ENCODE measurements at regions not wholly inside any gene's neighbourhood (a gene's known extent, or its start where the extent isn't known, plus 50 kb on each side); places are given as distances from the start of the nearest gene placed in this dataset.

GRCh38 chr12:87720967-87721366 lies 308.2 kb downstream of the C12orf50 start:
- no peak overlapping the region for H3K4ac ChIP-seq (ENCODE audit: low read depth in 1 of 2, low read length in 2 of 2)
- no peak overlapping the region for H3K4me2 ChIP-seq (ENCODE audit: low read length, poor library complexity, severe bottlenecking)
- no peaks in the 10 kb centered on the region for H3K36me3 ChIP-seq (ENCODE audit: control insufficient read depth in 1 of 2, insufficient read depth in 2 of 2, low read depth in 1 of 2, low read length in 2 of 2)
- H3K18ac ChIP-seq (ENCODE audit: low read depth in 1 of 2, low read length in 2 of 2) = no peak overlapping the region
- no peak overlapping the region for H3K14ac ChIP-seq (ENCODE audit: low read length in 2 of 2)
- no peaks in the 10 kb centered on the region for H3K79me1 ChIP-seq (replicated peaks; ENCODE audit: low read length, poor library complexity, severe bottlenecking)
- H2BK12ac ChIP-seq (ENCODE audit: low read length in 2 of 2) = no peak overlapping the region
- no peak overlapping the region for H2AK5ac ChIP-seq (ENCODE audit: low read length, severe bottlenecking)
- no peak overlapping the region for H2AFZ ChIP-seq (ENCODE audit: low read depth, low read length)
- no peak overlapping the region for H2BK5ac ChIP-seq (ENCODE audit: low read depth, low read length, poor library complexity, severe bottlenecking)
- H2BK120ac ChIP-seq (ENCODE audit: low read depth, low read length) = no peak overlapping the region
- 100% methylated on average over 1 of the region's 3 CpGs for WGBS
- H3K9ac ChIP-seq (ENCODE audit: low read length) = no peak overlapping the region
- no peak overlapping the region for H3K4me3 ChIP-seq (ENCODE audit: insufficient read depth in 1 of 2, low read depth in 1 of 2, low read length in 2 of 2)
- H4K91ac ChIP-seq (ENCODE audit: low read length) = no peak overlapping the region
- no peaks in the 10 kb centered on the region for H3K9me3 ChIP-seq (ENCODE audit: control insufficient read depth, low read length)
- H3K4me1 ChIP-seq (ENCODE audit: control insufficient read depth, insufficient read depth, low read depth, low read length) = no peaks in the 10 kb centered on the region
- no peak for DNase-seq
- no peak overlapping the region for H3K23ac ChIP-seq (ENCODE audit: low read length in 2 of 2)
- H3K27me3 ChIP-seq (ENCODE audit: control insufficient read depth in 1 of 2, insufficient read depth in 1 of 2, low read length in 2 of 2) = no peaks in the 10 kb centered on the region
- H4K8ac ChIP-seq (ENCODE audit: low read length) = no peak overlapping the region
- no peak overlapping the region for H2BK15ac ChIP-seq (ENCODE audit: low read depth, poor library complexity, severe bottlenecking)
- H3K27ac ChIP-seq (ENCODE audit: low read length, poor library complexity, severe bottlenecking) = no peak overlapping the region

- Histone ChIP-seq H2AK5ac (ENCODE audit: low read length, severe bottlenecking) (no peak overlapping the region), H3K79me1 (replicated peaks; ENCODE audit: low read length, poor library complexity, severe bottlenecking) (no peaks in the 10 kb centered on the region), H2BK12ac (ENCODE audit: low read length in 2 of 2) (no peak overlapping the region), H2BK120ac (ENCODE audit: low read depth, low read length) (no peak overlapping the region), H3K4me2 (ENCODE audit: low read length, poor library complexity, severe bottlenecking) (no peak overlapping the region), H3K4me3 (ENCODE audit: insufficient read depth in 1 of 2, low read depth in 1 of 2, low read length in 2 of 2) (no peak overlapping the region), H3K4ac (ENCODE audit: low read depth in 1 of 2, low read length in 2 of 2) (no peak overlapping the region), H3K18ac (ENCODE audit: low read depth in 1 of 2, low read length in 2 of 2) (no peak overlapping the region), H3K27me3 (ENCODE audit: control insufficient read depth in 1 of 2, insufficient read depth in 1 of 2, low read length in 2 of 2) (no peaks in the 10 kb centered on the region), H3K4me1 (ENCODE audit: control insufficient read depth, insufficient read depth, low read depth, low read length) (no peaks in the 10 kb centered on the region), H3K23ac (ENCODE audit: low read length in 2 of 2) (no peak overlapping the region), H3K14ac (ENCODE audit: low read length in 2 of 2) (no peak overlapping the region), H3K9me3 (ENCODE audit: control insufficient read depth, low read length) (peaks cover 13% of the 10 kb centered on the region), H2BK15ac (ENCODE audit: low read depth, poor library complexity, severe bottlenecking) (no peak overlapping the region), H4K91ac (ENCODE audit: low read length) (no peak overlapping the region), H3K9ac (ENCODE audit: low read length) (no peak overlapping the region), H4K8ac (ENCODE audit: low read length) (no peak overlapping the region), H3K36me3 (ENCODE audit: control insufficient read depth in 1 of 2, insufficient read depth in 2 of 2, low read depth in 1 of 2, low read length in 2 of 2) (no peaks in the 10 kb centered on the region), H3K27ac (ENCODE audit: low read length, poor library complexity, severe bottlenecking) (no peak overlapping the region), H2AFZ (ENCODE audit: low read depth, low read length) (no peak overlapping the region), H2BK5ac (ENCODE audit: low read depth, low read length, poor library complexity, severe bottlenecking) (no peak overlapping the region)
- DNase-seq = no peak
- WGBS = 94% methylated on average over 5 of the region's 5 CpGs
Measured at GRCh38 chr12:87704374-87704773, 324.8 kb downstream of the C12orf50 start.

- 86% methylated on average over 6 of the region's 7 CpGs for WGBS
- Histone ChIP-seq H2BK5ac (ENCODE audit: low read depth, low read length, poor library complexity, severe bottlenecking) (no peak overlapping the region), H3K4me3 (ENCODE audit: insufficient read depth in 1 of 2, low read depth in 1 of 2, low read length in 2 of 2) (no peak overlapping the region), H2BK120ac (ENCODE audit: low read depth, low read length) (no peak overlapping the region), H3K79me1 (replicated peaks; ENCODE audit: low read length, poor library complexity, severe bottlenecking) (no peaks in the 10 kb centered on the region), H3K9ac (ENCODE audit: low read length) (no peak overlapping the region), H2BK15ac (ENCODE audit: low read depth, poor library complexity, severe bottlenecking) (peak overlapping the region; percentile 52), H3K36me3 (ENCODE audit: control insufficient read depth in 1 of 2, insufficient read depth in 2 of 2, low read depth in 1 of 2, low read length in 2 of 2) (no peaks in the 10 kb centered on the region), H4K91ac (ENCODE audit: low read length) (no peak overlapping the region), H3K4me1 (ENCODE audit: control insufficient read depth, insufficient read depth, low read depth, low read length) (no peaks in the 10 kb centered on the region), H2AFZ (ENCODE audit: low read depth, low read length) (no peak overlapping the region), H2AK5ac (ENCODE audit: low read length, severe bottlenecking) (no peak overlapping the region), H3K27me3 (ENCODE audit: control insufficient read depth in 1 of 2, insufficient read depth in 1 of 2, low read length in 2 of 2) (no peaks in the 10 kb centered on the region), H4K8ac (ENCODE audit: low read length) (no peak overlapping the region), H2BK12ac (ENCODE audit: low read length in 2 of 2) (no peak overlapping the region), H3K9me3 (ENCODE audit: control insufficient read depth, low read length) (no peaks in the 10 kb centered on the region), H3K14ac (ENCODE audit: low read length in 2 of 2) (no peak overlapping the region), H3K18ac (ENCODE audit: low read depth in 1 of 2, low read length in 2 of 2) (no peak overlapping the region), H3K4ac (ENCODE audit: low read depth in 1 of 2, low read length in 2 of 2) (no peak overlapping the region), H3K27ac (ENCODE audit: low read length, poor library complexity, severe bottlenecking) (no peak overlapping the region), H3K4me2 (ENCODE audit: low read length, poor library complexity, severe bottlenecking) (no peak overlapping the region), H3K23ac (ENCODE audit: low read length in 2 of 2) (no peak overlapping the region)
- no peak for DNase-seq
Measured at GRCh38 chr12:87690236-87690810, 338.9 kb downstream of the C12orf50 start.

- no peak overlapping the region for H2BK5ac ChIP-seq (ENCODE audit: low read depth, low read length, poor library complexity, severe bottlenecking)
- no peak overlapping the region for H3K4me3 ChIP-seq (ENCODE audit: insufficient read depth in 1 of 2, low read depth in 1 of 2, low read length in 2 of 2)
- H2BK12ac ChIP-seq (ENCODE audit: low read length in 2 of 2) = no peak overlapping the region
- H3K18ac ChIP-seq (ENCODE audit: low read depth in 1 of 2, low read length in 2 of 2) = no peak overlapping the region
- no peak overlapping the region for H4K8ac ChIP-seq (ENCODE audit: low read length)
- no peaks in the 10 kb centered on the region for H3K4me1 ChIP-seq (ENCODE audit: control insufficient read depth, insufficient read depth, low read depth, low read length)
- no peaks in the 10 kb centered on the region for H3K79me1 ChIP-seq (replicated peaks; ENCODE audit: low read length, poor library complexity, severe bottlenecking)
- no peak for DNase-seq
- no peak overlapping the region for H3K4me2 ChIP-seq (ENCODE audit: low read length, poor library complexity, severe bottlenecking)
- H2AFZ ChIP-seq (ENCODE audit: low read depth, low read length) = no peak overlapping the region
- no peaks in the 10 kb centered on the region for H3K27me3 ChIP-seq (ENCODE audit: control insufficient read depth in 1 of 2, insufficient read depth in 1 of 2, low read length in 2 of 2)
- H3K4ac ChIP-seq (ENCODE audit: low read depth in 1 of 2, low read length in 2 of 2) = no peak overlapping the region
- H3K9me3 ChIP-seq (ENCODE audit: control insufficient read depth, low read length) = no peaks in the 10 kb centered on the region
- H2BK120ac ChIP-seq (ENCODE audit: low read depth, low read length) = no peak overlapping the region
- H3K14ac ChIP-seq (ENCODE audit: low read length in 2 of 2) = no peak overlapping the region
- no peak overlapping the region for H4K91ac ChIP-seq (ENCODE audit: low read length)
- peak overlapping the region; percentile 27 for H2AK5ac ChIP-seq (ENCODE audit: low read length, severe bottlenecking)
- no peak overlapping the region for H3K27ac ChIP-seq (ENCODE audit: low read length, poor library complexity, severe bottlenecking)
- H3K9ac ChIP-seq (ENCODE audit: low read length) = no peak overlapping the region
- H2BK15ac ChIP-seq (ENCODE audit: low read depth, poor library complexity, severe bottlenecking) = no peak overlapping the region
- H3K36me3 ChIP-seq (ENCODE audit: control insufficient read depth in 1 of 2, insufficient read depth in 2 of 2, low read depth in 1 of 2, low read length in 2 of 2) = no peaks in the 10 kb centered on the region
- H3K23ac ChIP-seq (ENCODE audit: low read length in 2 of 2) = no peak overlapping the region
- WGBS = no CpG with 5 or more reads among the region's 2 CpGs
Measured at GRCh38 chr12:87689196-87689595, 340.0 kb downstream of the C12orf50 start.

All from mesenchymal stem cell (in vitro differentiated cells and primary cell).